HG03025 (cell line): ENCODE measurements at regions not wholly inside any gene's neighbourhood (a gene's known extent, or its start where the extent isn't known, plus 50 kb on each side); places are given as distances from the start of the nearest gene placed in this dataset.

Source experiments
- ATAC-seq: cut with Tn5 transposase; IDR thresholded peaks from one replicate; pipeline ENCODE4 v1.9.1; 2021; ENCODE audit warnings: mild to moderate bottlenecking, moderate library complexity; ENCODE audit not compliant: unreplicated experiment, low FRiP score

GRCh38 chr22:49499433-49500075 lies 328.1 kb downstream of the BRD1 start:
- no peak for ATAC-seq

- ATAC-seq = no peak
These were observed 330.4 kb downstream of the BRD1 start for GRCh38 chr22:49497266-49497665.

GRCh38 chr22:49494555-49494954 lies 333.1 kb downstream of the BRD1 start:
- no peak for ATAC-seq

DNA sequence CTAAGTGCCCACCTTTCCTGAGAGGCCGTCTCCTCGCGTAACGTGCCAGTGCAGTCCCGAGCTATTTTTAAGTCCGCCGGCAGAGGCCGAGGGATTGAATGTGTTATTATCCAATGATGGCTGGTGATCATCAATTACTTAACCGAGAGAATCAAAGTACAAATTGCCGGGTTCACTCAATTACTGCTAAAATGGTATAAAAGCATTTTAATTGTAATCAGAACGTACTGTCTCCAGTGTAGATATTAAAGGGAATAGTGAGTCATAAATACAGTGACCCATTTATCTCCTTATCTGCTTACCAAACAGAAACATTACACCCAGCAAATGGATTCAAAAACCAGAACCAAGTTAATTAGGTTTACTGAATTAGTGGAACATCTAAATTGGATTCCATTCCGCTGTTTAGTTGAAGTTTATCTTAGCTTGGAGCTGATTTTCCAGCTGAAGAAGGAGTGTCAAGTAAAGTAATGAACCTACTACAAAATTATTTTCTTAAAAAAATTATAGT lies 334.9 kb downstream of the BRD1 start:
- no peak for ATAC-seq

DNA sequence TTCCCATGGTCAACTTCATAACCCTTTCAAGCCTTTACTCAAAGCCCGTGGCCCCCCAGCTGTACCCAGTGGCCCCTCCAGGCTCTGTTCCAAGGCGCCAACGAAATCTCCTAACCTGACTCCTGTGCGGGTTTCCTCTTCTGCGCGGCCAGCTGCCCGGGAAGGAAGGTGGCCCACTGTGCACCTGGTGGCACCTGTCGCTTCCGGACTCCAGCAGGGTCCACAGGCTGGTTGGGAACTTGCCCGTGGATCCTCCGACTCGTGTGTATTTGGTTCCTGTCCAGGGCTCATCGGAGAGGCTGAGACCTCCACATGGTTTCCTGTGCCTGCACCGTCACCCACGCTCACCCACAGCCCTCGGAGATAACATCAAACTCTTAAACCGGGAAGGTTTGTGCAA lies 335.4 kb downstream of the BRD1 start:
- ATAC-seq = no peak

- no peak for ATAC-seq
These were observed 335.9 kb downstream of the BRD1 start for GRCh38 chr22:49491726-49492125.

DNA sequence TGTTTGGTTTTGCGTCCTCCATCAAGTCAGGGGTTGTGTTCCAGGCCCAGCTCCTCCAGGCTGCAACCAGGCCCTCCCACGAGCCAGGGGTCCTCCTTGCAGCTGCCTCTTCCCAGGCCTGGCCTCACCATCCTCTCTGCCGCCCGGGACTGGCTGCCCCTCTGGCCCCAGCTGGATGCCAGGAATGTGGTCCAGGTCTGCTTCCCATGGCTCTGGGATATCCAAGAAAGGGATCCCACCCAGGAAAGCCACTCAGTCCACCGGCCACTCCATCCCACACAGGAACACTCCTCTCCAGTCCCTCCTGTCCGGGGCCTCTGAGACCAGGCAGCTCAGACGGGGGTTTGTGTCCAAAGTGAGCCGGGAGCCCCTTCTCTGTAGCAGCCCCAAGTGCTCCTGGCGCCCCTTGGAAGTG lies 336.4 kb downstream of the BRD1 start:
- no peak for ATAC-seq

GRCh38 chr22:49490692-49491091 lies 337.0 kb downstream of the BRD1 start:
- no peak for ATAC-seq

DNA sequence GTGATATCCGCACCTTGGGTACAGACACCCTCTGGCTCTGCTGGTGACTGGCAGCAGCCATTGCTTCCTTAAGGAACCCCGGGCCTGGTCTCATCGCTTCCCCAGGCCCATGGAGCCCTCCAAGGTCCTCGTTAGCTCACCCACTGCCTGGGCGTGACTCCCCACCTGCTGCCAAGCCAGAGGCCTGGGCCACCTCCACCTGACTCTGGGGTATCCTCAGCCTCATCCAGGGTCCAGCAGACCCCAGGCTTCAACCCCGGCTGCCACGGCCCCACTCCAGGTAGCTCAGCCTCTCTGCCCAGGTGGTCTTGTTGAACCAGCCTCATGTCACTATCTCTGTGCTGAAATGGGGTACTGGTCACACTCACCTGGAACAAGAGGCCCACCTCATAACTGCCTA lies 337.9 kb downstream of the BRD1 start:
- ATAC-seq = no peak

- no peak for ATAC-seq
These were observed 338.7 kb downstream of the BRD1 start for GRCh38 chr22:49488943-49489342.

GRCh38 chr22:49487950-49488349 lies 339.7 kb downstream of the BRD1 start:
- ATAC-seq = no peak

GRCh38 chr22:49486225-49486624 lies 341.4 kb downstream of the BRD1 start:
- ATAC-seq = no peak

GRCh38 chr22:49483946-49484345 lies 343.7 kb downstream of the BRD1 start:
- ATAC-seq = no peak

- no peak for ATAC-seq
These were observed 344.3 kb downstream of the BRD1 start for GRCh38 chr22:49483281-49483870.

DNA sequence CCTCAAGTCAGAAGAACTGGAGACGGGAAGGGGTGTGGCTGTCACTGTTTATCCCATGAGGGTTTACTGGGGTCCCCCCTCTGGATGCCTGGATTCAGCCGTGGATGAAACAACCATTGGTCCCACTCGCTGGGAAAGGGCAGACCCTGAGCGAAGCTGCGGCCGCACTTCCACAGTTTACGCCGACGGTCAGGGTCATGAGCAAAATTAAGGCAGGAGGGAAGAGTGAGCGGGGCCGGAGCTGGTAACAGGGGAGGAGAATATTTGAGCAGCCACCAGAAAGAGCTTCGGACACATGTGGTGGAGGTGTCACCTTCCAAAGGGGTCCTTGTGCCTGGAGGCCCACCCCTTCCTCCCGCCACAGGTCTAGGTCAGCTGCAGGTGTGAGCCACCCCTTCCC lies 344.9 kb downstream of the BRD1 start:
- no peak for ATAC-seq

DNA sequence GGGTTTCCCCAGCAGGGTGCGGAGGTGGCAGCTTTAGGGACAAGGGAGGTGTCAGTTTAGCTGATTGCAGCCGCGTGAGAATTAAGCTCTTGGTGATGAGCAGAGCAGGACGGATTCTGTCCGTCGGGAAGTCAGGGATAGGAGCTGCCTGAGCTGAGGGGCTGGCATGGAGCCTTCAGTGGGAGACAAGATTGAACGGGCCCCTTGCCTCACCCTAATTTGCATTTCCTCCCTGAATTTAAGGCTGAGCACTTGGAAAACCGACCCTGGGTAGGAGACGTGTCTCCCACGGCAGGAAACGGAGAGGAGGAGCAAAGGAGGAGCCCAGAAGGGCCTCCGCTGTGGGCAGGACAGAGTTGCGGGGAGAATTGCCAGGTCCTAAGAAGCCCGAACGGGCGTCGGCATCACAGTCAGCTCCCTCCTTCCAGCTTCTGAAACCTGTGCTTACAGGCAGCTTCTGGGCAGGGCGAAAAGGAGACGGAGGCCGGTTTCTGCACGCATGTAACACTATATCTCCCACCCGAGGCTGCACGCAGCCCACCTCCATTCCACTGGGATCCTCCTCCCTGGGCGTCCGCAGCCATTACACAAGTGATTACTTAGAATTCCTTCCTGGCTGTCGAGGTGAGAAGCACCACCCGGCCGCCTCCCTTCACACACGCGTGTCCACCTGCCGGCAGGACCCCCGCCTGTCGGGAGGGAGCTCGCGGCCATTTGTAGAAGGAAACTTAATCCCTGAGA lies 345.8 kb downstream of the BRD1 start:
- ATAC-seq = no peak

DNA sequence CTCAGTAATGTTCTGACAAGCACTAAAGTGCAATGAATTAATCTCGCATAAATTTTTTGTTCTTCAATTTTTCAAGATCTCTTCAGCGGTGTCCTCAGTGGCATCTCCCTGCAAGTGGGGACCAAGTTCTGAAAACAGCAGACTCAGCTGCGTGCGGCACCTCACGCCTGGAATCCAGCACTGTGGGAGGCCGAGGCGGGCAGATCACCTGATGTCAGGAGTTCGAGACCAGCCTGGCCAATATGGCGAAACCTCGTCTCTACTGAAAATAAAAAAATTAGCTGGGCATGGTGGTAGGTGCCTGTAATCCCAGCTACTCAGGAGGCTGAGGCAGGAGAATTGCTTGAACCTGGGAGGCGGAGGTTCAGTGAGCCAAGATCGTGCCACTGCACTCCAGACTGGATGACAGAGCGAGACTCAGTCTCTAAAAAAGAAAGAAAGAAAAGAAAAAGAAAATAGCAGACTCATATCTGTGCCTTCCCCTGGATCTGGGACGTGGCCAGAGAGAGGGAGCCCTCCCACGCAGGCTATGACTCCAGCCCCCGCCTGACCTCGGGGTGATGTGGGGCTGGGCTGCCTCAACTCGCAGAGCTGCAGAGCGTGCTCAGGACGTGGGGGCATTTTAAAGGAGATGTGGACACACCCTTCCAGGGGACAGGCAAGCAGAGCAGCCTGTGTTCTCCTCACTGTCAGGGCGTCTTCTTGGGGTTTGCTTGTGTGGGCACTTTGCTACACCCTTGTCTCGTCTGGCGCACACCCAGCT lies 346.6 kb downstream of the BRD1 start:
- ATAC-seq = no peak

DNA sequence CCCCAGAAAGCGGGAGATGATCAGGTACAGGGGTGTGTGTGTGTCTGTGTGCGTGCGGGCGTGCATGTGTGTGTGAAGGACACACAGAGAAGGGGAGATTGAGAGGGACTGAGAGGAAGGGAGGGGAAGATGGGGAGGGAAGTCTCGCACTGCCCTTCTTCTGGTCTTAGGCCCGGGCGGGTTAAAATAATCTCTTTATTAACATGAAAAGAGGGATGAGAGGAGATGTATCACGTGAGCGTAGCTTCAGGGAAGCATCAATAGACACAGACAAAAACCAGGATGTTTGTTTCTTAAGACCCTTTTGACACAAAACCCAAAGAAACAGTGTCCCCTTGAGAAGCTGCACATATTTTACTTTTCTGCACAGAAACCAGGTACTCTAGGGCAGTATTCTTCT lies 347.3 kb downstream of the BRD1 start:
- no peak for ATAC-seq

DNA sequence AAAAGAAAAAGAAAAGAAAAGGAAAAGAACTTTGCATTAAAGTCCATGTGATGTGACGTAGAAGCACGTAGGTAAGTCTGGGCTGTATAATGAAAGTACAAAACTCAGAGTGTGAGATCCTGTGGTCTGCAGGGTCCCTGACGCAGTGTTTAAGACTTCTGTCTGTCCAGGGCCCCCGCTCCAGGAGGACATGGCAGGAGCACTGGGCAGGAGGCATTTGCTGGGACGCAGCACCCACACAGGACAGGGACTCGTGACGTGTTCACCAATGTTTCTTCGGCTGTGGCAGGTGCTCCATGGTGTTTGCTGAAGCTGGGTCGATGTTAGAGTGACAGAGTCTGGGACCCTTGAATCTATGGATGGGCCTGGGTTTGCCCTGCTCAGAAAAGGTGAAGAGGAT lies 348.1 kb downstream of the BRD1 start:
- ATAC-seq = no peak

DNA sequence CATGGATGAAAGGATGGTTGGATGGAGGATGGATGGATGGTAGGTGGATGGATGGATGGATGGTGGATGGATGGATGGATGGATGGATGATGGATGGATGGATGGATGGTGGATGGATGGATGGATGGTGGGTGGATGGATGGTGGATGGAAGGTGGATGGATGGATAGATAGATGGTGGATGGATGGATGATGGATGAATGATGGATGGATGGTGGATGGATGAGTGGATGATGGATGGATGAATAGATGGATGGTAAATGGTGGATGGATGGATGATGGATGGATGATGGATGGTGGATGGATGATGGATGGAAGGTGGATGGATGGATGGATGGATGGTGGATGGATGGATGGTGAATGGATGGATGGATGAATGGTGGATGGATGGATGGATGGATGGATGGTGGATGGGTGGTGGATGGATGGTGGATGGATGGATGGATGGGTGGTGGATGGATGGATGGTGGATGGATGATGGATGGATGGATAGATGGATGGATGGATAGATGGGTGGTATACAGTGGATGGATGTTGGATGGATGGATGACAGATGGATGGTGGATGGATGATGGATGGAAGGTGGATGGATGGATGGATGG lies 350.8 kb downstream of the BRD1 start:
- ATAC-seq = no peak

- ATAC-seq = no peak
These were observed 351.5 kb downstream of the BRD1 start for GRCh38 chr22:49476176-49476575.
